ENCODE measurements at regions not wholly inside any gene's neighbourhood (a gene's known extent, or its start where the extent isn't known, plus 50 kb on each side); places are given as distances from the start of the nearest gene placed in this dataset.

DNA sequence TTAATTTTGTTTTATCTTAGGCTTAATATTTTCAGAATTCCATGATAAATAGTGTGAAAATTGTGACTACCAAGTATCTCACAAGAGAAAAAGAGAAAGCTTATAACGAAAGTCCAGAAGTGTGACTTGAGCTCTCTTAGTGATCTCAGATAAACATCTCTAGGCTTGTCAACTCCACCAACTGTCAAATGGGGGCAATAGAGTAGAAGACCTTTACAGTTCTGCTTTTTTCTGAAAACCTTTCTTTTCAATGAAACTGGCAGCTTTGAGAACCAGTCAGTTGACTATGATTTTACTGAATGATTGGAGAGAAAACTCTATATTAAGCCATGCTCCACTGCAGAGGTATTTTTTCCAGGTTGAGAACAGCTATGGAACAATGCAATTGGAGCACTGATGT, 119.2 kb upstream of the TP63 start:
- TF ChIP-seq CTCF (conservative IDR thresholded peaks at IDR 0.05; ENCODE audit: low read depth in 2 of 2): no peak
- no peak for TF ChIP-seq EZH2 (IDR thresholded peaks at IDR 0.05; ENCODE audit: low read depth, unreplicated experiment)
- no peak for TF ChIP-seq CREB1 (CRISPR knock-in tag; IDR thresholded peaks at IDR 0.05; ENCODE audit: low read depth)
- no peak for TF ChIP-seq EZH2phosphoT487 (IDR thresholded peaks at IDR 0.05; ENCODE audit: unreplicated experiment)
- TF ChIP-seq JUNB (IDR thresholded peaks at IDR 0.05; ENCODE audit: unreplicated experiment): no peak
- no peak for TF ChIP-seq POLR2AphosphoS5 (IDR thresholded peaks at IDR 0.05; ENCODE audit: low read depth)
- TF ChIP-seq, protein P1, sequence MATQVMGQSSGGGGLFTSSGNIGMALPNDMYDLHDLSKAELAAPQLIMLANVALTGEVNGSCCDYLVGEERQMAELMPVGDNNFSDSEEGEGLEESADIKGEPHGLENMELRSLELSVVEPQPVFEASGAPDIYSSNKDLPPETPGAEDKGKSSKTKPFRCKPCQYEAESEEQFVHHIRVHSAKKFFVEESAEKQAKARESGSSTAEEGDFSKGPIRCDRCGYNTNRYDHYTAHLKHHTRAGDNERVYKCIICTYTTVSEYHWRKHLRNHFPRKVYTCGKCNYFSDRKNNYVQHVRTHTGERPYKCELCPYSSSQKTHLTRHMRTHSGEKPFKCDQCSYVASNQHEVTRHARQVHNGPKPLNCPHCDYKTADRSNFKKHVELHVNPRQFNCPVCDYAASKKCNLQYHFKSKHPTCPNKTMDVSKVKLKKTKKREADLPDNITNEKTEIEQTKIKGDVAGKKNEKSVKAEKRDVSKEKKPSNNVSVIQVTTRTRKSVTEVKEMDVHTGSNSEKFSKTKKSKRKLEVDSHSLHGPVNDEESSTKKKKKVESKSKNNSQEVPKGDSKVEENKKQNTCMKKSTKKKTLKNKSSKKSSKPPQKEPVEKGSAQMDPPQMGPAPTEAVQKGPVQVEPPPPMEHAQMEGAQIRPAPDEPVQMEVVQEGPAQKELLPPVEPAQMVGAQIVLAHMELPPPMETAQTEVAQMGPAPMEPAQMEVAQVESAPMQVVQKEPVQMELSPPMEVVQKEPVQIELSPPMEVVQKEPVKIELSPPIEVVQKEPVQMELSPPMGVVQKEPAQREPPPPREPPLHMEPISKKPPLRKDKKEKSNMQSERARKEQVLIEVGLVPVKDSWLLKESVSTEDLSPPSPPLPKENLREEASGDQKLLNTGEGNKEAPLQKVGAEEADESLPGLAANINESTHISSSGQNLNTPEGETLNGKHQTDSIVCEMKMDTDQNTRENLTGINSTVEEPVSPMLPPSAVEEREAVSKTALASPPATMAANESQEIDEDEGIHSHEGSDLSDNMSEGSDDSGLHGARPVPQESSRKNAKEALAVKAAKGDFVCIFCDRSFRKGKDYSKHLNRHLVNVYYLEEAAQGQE (IDR thresholded peaks at IDR 0.05; ENCODE audit: unreplicated experiment): no peak
- TF ChIP-seq NANOG (IDR thresholded peaks at IDR 0.05; ENCODE audit: borderline replicate concordance): no peak
- TF ChIP-seq ETS1 (IDR thresholded peaks at IDR 0.05): no peak
- no peak for TF ChIP-seq ZNF114 (CRISPR knock-in tag; IDR thresholded peaks at IDR 0.05)
- no peak for TF ChIP-seq STAT1 (IDR thresholded peaks at IDR 0.05; ENCODE audit: unreplicated experiment)
